Kidney glomerular epithelial cell (primary cell): ENCODE measurements at regions not wholly inside any gene's neighbourhood (a gene's known extent, or its start where the extent isn't known, plus 50 kb on each side); places are given as distances from the start of the nearest gene placed in this dataset.

ENCODE experiments used
- DNase-seq: peaks from one replicate; lab custom pipeline; 2025; lab: John Stamatoyannopoulos, UW

- DNase-seq: no peak
Observed at GRCh38 chr3:127135241-127136023, 57.5 kb upstream of the PRR23E start.

- DNase-seq: no peak
Observed at GRCh38 chr3:127136024-127136600, 56.8 kb upstream of the PRR23E start.

- no peak for DNase-seq
Observed at GRCh38 chr3:127136706-127137105, 56.2 kb upstream of the PRR23E start.

- DNase-seq: no peak
Observed at GRCh38 chr3:127137113-127137512, 55.8 kb upstream of the PRR23E start.

GRCh38 chr3:127137757-127138536 lies 55.0 kb upstream of the PRR23E start:
- DNase-seq: no peak

- no peak for DNase-seq
Observed at GRCh38 chr3:127139601-127140500, 53.1 kb upstream of the PRR23E start.

GRCh38 chr3:127140501-127141460 lies 52.1 kb upstream of the PRR23E start:
- DNase-seq: no peak

- DNase-seq: peak; percentile 15
Observed at GRCh38 chr3:127141921-127142730, 50.8 kb upstream of the PRR23E start.
